HL-60 (cell line): ENCODE measurements at regions not wholly inside any gene's neighbourhood (a gene's known extent, or its start where the extent isn't known, plus 50 kb on each side); places are given as distances from the start of the nearest gene placed in this dataset.

ENCODE experiments used
- DNase-seq, 2 experiments: peaks; one replicate each; pipeline ENCODE4 v3.0.0-alpha.2; 2010 to 2020; ENCODE audit warnings: low read depth in 1 of 2, low spot score in 1 of 2
- H3K27ac ChIP-seq: fragments of 250-450 bp; sonication (Bioruptor Pico); replicated peaks from 2 replicates; pipeline ENCODE4 v1.5.1; 2020; ENCODE audit warnings: mild to moderate bottlenecking, moderate library complexity
- H3K27me3 ChIP-seq: fragments of 250-450 bp; sonication (Bioruptor Pico); 2 replicates; pipeline ENCODE4 v1.5.1; 2021; ENCODE audit warnings: mild to moderate bottlenecking, moderate library complexity; ENCODE audit not compliant: insufficient read depth, poor library complexity, severe bottlenecking
- H3K4me3 ChIP-seq: replicated peaks from 2 replicates; pipeline ENCODE4 v1.5.1; 2011; ENCODE audit warnings: mild to moderate bottlenecking, control low read depth, low read length; ENCODE audit not compliant: insufficient read depth
- GABPA ChIP-seq: IDR thresholded peaks from 2 replicates; pipeline ENCODE4 v1.6.1; 2012; ENCODE audit warnings: low read depth
- POLR2AphosphoS5 ChIP-seq: IDR thresholded peaks from 2 replicates; pipeline ENCODE4 v1.6.1; 2012; ENCODE audit warnings: low read depth
- REST ChIP-seq: IDR thresholded peaks from 2 replicates; pipeline ENCODE4 v1.6.1; 2012; ENCODE audit warnings: low read depth; ENCODE audit not compliant: insufficient replicate concordance
- SPI1 ChIP-seq: IDR thresholded peaks from 2 replicates; pipeline ENCODE4 v1.6.1; 2012; ENCODE audit warnings: low read depth, mild to moderate bottlenecking, borderline replicate concordance
- TF ChIP-seq, protein P1 (sequence below): IDR thresholded peaks from one replicate; pipeline ENCODE4 v1.5.1; 2011; ENCODE audit warnings: low read length, control low read depth, inconsistent platforms; ENCODE audit not compliant: insufficient read depth

GRCh38 chr11:119854521-119854920, 125.5 kb upstream of the NECTIN1 start:
- H3K27ac ChIP-seq = no peak overlapping the region
- H3K4me3 ChIP-seq = no peak overlapping the region
- peaks cover 3% of the 10 kb centered on the region for H3K27me3 ChIP-seq
- DNase-seq = no peak
- no peak for TF ChIP-seq SPI1
- no peak for TF ChIP-seq REST
- no peak for TF ChIP-seq POLR2AphosphoS5
- TF ChIP-seq GABPA = no peak
- TF ChIP-seq, protein P1, sequence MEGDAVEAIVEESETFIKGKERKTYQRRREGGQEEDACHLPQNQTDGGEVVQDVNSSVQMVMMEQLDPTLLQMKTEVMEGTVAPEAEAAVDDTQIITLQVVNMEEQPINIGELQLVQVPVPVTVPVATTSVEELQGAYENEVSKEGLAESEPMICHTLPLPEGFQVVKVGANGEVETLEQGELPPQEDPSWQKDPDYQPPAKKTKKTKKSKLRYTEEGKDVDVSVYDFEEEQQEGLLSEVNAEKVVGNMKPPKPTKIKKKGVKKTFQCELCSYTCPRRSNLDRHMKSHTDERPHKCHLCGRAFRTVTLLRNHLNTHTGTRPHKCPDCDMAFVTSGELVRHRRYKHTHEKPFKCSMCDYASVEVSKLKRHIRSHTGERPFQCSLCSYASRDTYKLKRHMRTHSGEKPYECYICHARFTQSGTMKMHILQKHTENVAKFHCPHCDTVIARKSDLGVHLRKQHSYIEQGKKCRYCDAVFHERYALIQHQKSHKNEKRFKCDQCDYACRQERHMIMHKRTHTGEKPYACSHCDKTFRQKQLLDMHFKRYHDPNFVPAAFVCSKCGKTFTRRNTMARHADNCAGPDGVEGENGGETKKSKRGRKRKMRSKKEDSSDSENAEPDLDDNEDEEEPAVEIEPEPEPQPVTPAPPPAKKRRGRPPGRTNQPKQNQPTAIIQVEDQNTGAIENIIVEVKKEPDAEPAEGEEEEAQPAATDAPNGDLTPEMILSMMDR = no peak

DNA sequence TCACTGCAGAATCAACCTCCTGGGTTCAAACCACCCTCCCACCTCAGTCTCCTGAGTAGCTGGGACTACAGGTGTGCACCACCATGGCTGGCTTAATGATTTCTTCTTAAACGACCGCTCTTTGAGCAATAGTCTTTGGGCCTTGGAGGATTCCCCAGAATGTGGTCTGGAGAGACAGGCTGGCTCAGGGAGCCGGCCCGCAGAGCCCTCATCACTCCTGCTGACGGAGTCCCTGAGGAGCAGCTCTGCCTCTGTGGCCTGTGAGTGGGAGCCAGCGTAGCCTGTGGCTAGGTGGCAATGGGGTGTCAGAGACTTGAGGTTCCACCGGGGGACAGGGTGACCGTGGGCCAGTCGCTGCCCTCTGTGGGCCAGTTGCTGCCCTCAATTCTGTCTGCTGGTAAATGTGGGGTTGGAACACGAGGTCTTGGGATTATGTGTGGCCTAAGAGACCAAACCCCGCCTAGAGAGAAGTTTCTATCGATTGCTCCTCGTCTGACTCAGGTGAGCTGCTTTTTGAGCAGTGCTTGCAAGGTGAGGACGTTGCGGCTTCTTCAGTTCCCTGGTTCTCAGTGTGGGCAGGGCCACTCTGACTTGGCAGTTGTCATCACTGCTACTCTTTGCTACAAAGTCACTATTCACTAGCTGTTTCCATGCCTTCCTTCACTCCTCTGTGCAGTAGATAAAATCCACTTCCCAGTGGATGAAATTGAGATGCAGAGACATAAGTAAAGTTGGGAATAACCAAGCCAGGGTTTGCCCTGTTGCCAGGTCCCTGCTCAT, 124.8 kb upstream of the NECTIN1 start:
- Histone ChIP-seq H3K27me3 (peaks cover 3% of the 10 kb centered on the region), H3K27ac (no peak overlapping the region), H3K4me3 (no peak overlapping the region)
- DNase-seq = no peak
- TF ChIP-seq, protein P1 = no peak
- TF ChIP-seq GABPA = no peak
- no peak for TF ChIP-seq SPI1
- no peak for TF ChIP-seq REST
- no peak for TF ChIP-seq POLR2AphosphoS5

GRCh38 chr11:119852741-119853140, 123.7 kb upstream of the NECTIN1 start:
- TF ChIP-seq SPI1 (no peak), GABPA (no peak)
- H3K4me3 ChIP-seq = no peak overlapping the region
- H3K27ac ChIP-seq = no peak overlapping the region
- H3K27me3 ChIP-seq = peaks cover 3% of the 10 kb centered on the region
- no peak for DNase-seq

- Histone ChIP-seq H3K27ac (no peak overlapping the region), H3K27me3 (no peaks in the 10 kb centered on the region), H3K4me3 (no peak overlapping the region)
- no peak for DNase-seq
- TF ChIP-seq POLR2AphosphoS5 (no peak), SPI1 (no peak), REST (peak; percentile 35), GABPA (no peak)
- TF ChIP-seq, protein P1 = no peak
Measured at GRCh38 chr11:119850822-119851409, 121.9 kb upstream of the NECTIN1 start.
